ENCODE measurements at regions not wholly inside any gene's neighbourhood (a gene's known extent, or its start where the extent isn't known, plus 50 kb on each side); places are given as distances from the start of the nearest gene placed in this dataset.
"Not testable (repeated sequence)": the region's sequence is repeated elsewhere in the genome, so short reads cannot be mapped to it uniquely, and the experiment has no call there.

DNA sequence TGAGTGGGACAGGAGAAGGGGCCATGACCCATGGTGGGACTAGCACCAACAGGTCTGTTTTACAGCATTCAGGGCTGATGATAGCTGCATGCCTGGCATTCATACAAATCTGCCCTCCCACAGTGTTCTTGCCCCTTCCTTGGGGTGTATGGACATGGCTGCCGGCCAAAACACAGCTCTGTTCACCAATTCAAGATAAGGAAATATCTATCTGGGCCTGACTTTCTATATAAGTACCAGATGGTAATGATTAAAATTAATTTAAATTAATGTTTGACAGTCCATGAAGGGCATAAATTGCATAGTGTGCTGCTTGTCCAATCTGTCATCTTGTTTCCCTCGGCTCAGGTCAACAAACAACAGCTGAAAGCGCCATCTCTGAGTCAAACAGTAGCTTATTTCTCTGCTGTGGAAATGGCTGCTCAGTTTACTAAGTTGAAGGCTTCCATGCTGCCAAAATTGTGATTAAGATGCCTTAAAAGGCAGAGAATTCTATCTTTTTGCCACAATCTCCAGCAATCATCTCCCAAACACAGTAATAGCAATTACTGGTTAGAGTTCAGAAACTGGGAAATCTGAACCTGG, 67.0 kb upstream of the TSPAN7 start:
- Mint-ChIP-seq H3K4me3 (no peak overlapping the region), H3K9me3 (peaks cover 44% of the 10 kb centered on the region), H3K4me1 (peaks cover 11% of the 10 kb centered on the region), H3K27me3 (ENCODE audit: low read depth) (no peaks in the 10 kb centered on the region), H3K27ac (peak overlapping the region; percentile 62), H3K36me3 (peaks cover 2% of the 10 kb centered on the region)
- no peak for DNase-seq (ENCODE audit: low spot score in 2 of 2, unreplicated experiment in 2 of 2)
- TF ChIP-seq, protein P1, sequence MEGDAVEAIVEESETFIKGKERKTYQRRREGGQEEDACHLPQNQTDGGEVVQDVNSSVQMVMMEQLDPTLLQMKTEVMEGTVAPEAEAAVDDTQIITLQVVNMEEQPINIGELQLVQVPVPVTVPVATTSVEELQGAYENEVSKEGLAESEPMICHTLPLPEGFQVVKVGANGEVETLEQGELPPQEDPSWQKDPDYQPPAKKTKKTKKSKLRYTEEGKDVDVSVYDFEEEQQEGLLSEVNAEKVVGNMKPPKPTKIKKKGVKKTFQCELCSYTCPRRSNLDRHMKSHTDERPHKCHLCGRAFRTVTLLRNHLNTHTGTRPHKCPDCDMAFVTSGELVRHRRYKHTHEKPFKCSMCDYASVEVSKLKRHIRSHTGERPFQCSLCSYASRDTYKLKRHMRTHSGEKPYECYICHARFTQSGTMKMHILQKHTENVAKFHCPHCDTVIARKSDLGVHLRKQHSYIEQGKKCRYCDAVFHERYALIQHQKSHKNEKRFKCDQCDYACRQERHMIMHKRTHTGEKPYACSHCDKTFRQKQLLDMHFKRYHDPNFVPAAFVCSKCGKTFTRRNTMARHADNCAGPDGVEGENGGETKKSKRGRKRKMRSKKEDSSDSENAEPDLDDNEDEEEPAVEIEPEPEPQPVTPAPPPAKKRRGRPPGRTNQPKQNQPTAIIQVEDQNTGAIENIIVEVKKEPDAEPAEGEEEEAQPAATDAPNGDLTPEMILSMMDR (IDR thresholded peaks at IDR 0.05; ENCODE audit: unreplicated experiment) = no peak

- not testable (repeated sequence) for H3K4me3 Mint-ChIP-seq; H3K4me1 Mint-ChIP-seq; H3K36me3 Mint-ChIP-seq; H3K27me3 Mint-ChIP-seq (ENCODE audit: low read depth); DNase-seq (ENCODE audit: low spot score in 2 of 2, unreplicated experiment in 2 of 2); H3K27ac Mint-ChIP-seq
- peaks cover 52% of the 10 kb centered on the region for H3K9me3 Mint-ChIP-seq
These were observed 61.7 kb upstream of the TSPAN7 start for GRCh38 chrX:38499658-38500057.

DNA sequence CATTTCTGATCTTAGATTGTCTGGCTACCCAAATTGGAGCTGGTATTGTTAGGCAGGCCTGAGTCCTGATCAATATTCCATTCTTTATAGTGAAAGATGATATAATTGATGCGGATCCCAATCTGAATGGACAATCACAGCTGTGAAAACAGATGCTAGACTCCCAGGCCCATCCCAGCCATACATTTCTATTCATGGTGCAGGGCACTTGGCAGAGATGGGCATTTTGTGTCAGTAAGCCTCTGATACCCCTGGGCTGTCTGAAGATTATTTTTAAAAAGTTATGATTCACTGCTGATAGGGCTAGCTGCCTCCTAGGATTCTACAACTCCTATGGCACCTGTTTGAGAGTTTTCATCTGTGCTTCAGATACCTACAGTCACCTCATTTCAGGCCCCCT, 61.2 kb upstream of the TSPAN7 start:
- H3K27ac Mint-ChIP-seq = no peak overlapping the region
- peaks cover 3% of the 10 kb centered on the region for H3K4me1 Mint-ChIP-seq
- peaks cover 53% of the 10 kb centered on the region for H3K9me3 Mint-ChIP-seq
- no peak for DNase-seq (ENCODE audit: low spot score in 2 of 2, unreplicated experiment in 2 of 2)
- peaks cover 3% of the 10 kb centered on the region for H3K27me3 Mint-ChIP-seq (ENCODE audit: low read depth)
- TF ChIP-seq, protein P1 (IDR thresholded peaks at IDR 0.05; ENCODE audit: unreplicated experiment) = no peak
- H3K36me3 Mint-ChIP-seq = peaks cover 2% of the 10 kb centered on the region
- H3K4me3 Mint-ChIP-seq = no peak overlapping the region

DNA sequence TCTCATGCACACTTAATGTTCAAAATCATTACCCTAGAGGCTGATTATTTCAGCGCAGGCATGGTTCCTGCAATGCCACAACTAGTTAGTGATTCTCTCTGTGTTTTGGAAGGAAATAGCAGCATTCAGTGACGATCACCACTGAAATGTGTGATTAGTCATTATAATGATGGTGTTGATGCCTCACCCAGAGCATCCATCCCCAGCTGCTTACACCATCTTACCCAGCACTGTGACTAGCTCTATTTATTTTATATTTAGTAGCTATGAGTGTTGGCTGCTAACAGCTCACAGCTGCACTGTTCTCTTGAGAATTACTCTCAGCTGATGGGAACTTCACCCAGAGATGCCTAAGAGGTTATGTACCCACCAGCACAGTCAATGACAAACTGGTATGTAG, 60.5 kb upstream of the TSPAN7 start:
- no peak overlapping the region for H3K27ac Mint-ChIP-seq
- DNase-seq (ENCODE audit: low spot score in 2 of 2, unreplicated experiment in 2 of 2) = no peak
- no peak overlapping the region for H3K4me3 Mint-ChIP-seq
- H3K27me3 Mint-ChIP-seq (ENCODE audit: low read depth) = peaks cover 3% of the 10 kb centered on the region
- no peaks in the 10 kb centered on the region for H3K4me1 Mint-ChIP-seq
- H3K9me3 Mint-ChIP-seq = peaks cover 54% of the 10 kb centered on the region
- TF ChIP-seq, protein P1 (IDR thresholded peaks at IDR 0.05; ENCODE audit: unreplicated experiment) = no peak
- peaks cover 2% of the 10 kb centered on the region for H3K36me3 Mint-ChIP-seq

DNA sequence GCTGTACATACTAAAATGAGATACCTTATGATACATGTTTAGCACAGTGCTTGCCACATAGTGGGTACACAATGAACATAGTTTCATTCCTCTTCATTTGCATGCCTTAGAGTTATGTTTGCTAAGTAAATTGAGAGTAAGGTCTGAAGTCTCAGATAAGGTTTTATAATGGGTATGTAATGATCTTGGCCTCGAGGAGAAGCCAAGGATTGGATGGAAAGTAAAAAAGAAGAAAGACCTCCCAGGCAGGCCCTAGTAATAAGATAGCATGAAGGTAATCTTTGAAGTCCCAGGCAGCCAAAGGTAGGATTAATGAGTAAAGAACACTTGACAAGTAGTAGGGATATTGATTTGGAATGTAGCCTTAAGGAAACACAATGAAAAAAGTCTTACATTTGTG, 55.8 kb upstream of the TSPAN7 start:
- peaks cover 48% of the 10 kb centered on the region for H3K9me3 Mint-ChIP-seq
- H3K4me1 Mint-ChIP-seq = no peaks in the 10 kb centered on the region

More for the DNA sequence above, 55.8 kb upstream of the TSPAN7 start:
- H3K36me3 Mint-ChIP-seq = no peaks in the 10 kb centered on the region
- H3K27ac Mint-ChIP-seq = no peak overlapping the region
- no peak overlapping the region for H3K4me3 Mint-ChIP-seq
- H3K27me3 Mint-ChIP-seq (ENCODE audit: low read depth) = peaks cover 8% of the 10 kb centered on the region
- no peak for DNase-seq (ENCODE audit: low spot score in 2 of 2, unreplicated experiment in 2 of 2)
- TF ChIP-seq, protein P1 (IDR thresholded peaks at IDR 0.05; ENCODE audit: unreplicated experiment) = no peak

All from mesothelial cell of epicardium (in vitro differentiated cells).